IPS DF 19.7 (cell line): ENCODE measurements at regions not wholly inside any gene's neighbourhood (a gene's known extent, or its start where the extent isn't known, plus 50 kb on each side); places are given as distances from the start of the nearest gene placed in this dataset.
"Not testable (repeated sequence)": the region's sequence is repeated elsewhere in the genome, so short reads cannot be mapped to it uniquely, and the experiment has no call there.

Source experiments
- DNase-seq: peaks from one replicate; pipeline ENCODE4 v3.0.0-alpha.2; 2013; ENCODE audit warnings: low read depth, low spot score

- no peak for DNase-seq
Observed at GRCh38 chr15:96038650-96039049, 291.9 kb upstream of the NR2F2 start.

GRCh38 chr15:96041982-96042733 lies 288.3 kb upstream of the NR2F2 start:
- no peak for DNase-seq

GRCh38 chr15:96042734-96043224 lies 287.7 kb upstream of the NR2F2 start:
- DNase-seq: no peak

- DNase-seq: no peak
Observed at GRCh38 chr15:96043591-96044171, 286.8 kb upstream of the NR2F2 start.

- no peak for DNase-seq
Observed at GRCh38 chr15:96046620-96047240, 283.8 kb upstream of the NR2F2 start.

- no peak for DNase-seq
Observed at GRCh38 chr15:96047255-96047931, 283.1 kb upstream of the NR2F2 start.

- DNase-seq: no peak
Observed at GRCh38 chr15:96049323-96049722, 281.2 kb upstream of the NR2F2 start.

- no peak for DNase-seq
Observed at GRCh38 chr15:96049766-96050165, 280.7 kb upstream of the NR2F2 start.

GRCh38 chr15:96051598-96051997 lies 278.9 kb upstream of the NR2F2 start:
- DNase-seq: no peak

- no peak for DNase-seq
Observed at GRCh38 chr15:96052154-96052553, 278.3 kb upstream of the NR2F2 start.

GRCh38 chr15:96052572-96053030 lies 277.9 kb upstream of the NR2F2 start:
- no peak for DNase-seq

GRCh38 chr15:96053031-96053780 lies 277.3 kb upstream of the NR2F2 start:
- DNase-seq: no peak

- DNase-seq: no peak
Observed at GRCh38 chr15:96053781-96054428, 276.6 kb upstream of the NR2F2 start.

GRCh38 chr15:96054621-96055020 lies 275.9 kb upstream of the NR2F2 start:
- DNase-seq: no peak

- DNase-seq: no peak
Observed at GRCh38 chr15:96058103-96058851, 272.2 kb upstream of the NR2F2 start.

GRCh38 chr15:96058852-96059103 lies 271.7 kb upstream of the NR2F2 start:
- not testable (repeated sequence) for DNase-seq

GRCh38 chr15:96060591-96060990 lies 269.9 kb upstream of the NR2F2 start:
- DNase-seq: not testable (repeated sequence)

GRCh38 chr15:96064351-96064756 lies 266.1 kb upstream of the NR2F2 start:
- DNase-seq: no peak

- DNase-seq: no peak
Observed at GRCh38 chr15:96066126-96066525, 264.4 kb upstream of the NR2F2 start.

- DNase-seq: no peak
Observed at GRCh38 chr15:96066852-96067495, 263.5 kb upstream of the NR2F2 start.
